ENCODE measurements at regions not wholly inside any gene's neighbourhood (a gene's known extent, or its start where the extent isn't known, plus 50 kb on each side); places are given as distances from the start of the nearest gene placed in this dataset.

- Histone ChIP-seq H3K79me2 (ENCODE audit: low read depth) (no peaks in the 10 kb centered on the region), H3K27me3 (ENCODE audit: insufficient read depth, low read depth) (peaks cover 86% of the 10 kb centered on the region), H3K9me2 (ENCODE audit: insufficient read depth) (no peaks in the 10 kb centered on the region), H3F3A (ENCODE audit: insufficient read depth, low read depth) (no peaks in the 10 kb centered on the region), H3K4me1 (replicated peaks; ENCODE audit: insufficient read depth) (no peaks in the 10 kb centered on the region), H3K9me3 (ENCODE audit: insufficient read depth, low read depth) (no peaks in the 10 kb centered on the region), H3K4me2 (no peak overlapping the region), H4K20me1 (ENCODE audit: insufficient read depth) (no peaks in the 10 kb centered on the region), H3K4me3 (no peak overlapping the region), H3K27ac (no peak overlapping the region), H2AFZ (no peak overlapping the region), H3K36me3 (ENCODE audit: low read depth) (no peaks in the 10 kb centered on the region)
- no peak for DNase-seq
- ChIA-PET CTCF (no interaction called here), POLR2A (ENCODE audit: unreplicated experiment) (no interaction called here)
- TF ChIP-seq EZH2 (IDR thresholded peaks at IDR 0.05; ENCODE audit: low read depth), result no peak
- TF ChIP-seq, protein P1, sequence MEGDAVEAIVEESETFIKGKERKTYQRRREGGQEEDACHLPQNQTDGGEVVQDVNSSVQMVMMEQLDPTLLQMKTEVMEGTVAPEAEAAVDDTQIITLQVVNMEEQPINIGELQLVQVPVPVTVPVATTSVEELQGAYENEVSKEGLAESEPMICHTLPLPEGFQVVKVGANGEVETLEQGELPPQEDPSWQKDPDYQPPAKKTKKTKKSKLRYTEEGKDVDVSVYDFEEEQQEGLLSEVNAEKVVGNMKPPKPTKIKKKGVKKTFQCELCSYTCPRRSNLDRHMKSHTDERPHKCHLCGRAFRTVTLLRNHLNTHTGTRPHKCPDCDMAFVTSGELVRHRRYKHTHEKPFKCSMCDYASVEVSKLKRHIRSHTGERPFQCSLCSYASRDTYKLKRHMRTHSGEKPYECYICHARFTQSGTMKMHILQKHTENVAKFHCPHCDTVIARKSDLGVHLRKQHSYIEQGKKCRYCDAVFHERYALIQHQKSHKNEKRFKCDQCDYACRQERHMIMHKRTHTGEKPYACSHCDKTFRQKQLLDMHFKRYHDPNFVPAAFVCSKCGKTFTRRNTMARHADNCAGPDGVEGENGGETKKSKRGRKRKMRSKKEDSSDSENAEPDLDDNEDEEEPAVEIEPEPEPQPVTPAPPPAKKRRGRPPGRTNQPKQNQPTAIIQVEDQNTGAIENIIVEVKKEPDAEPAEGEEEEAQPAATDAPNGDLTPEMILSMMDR (conservative IDR thresholded peaks at IDR 0.05), result no peak
- no TSS peak for BruUV-seq (replicated peaks)
- intact Hi-C loops (cut with micrococcal nuclease; ENCODE audit: unreplicated experiment), result no loop called here
These were observed 117.7 kb upstream of the PODXL start for GRCh38 chr7:131674131-131674530.

DNA sequence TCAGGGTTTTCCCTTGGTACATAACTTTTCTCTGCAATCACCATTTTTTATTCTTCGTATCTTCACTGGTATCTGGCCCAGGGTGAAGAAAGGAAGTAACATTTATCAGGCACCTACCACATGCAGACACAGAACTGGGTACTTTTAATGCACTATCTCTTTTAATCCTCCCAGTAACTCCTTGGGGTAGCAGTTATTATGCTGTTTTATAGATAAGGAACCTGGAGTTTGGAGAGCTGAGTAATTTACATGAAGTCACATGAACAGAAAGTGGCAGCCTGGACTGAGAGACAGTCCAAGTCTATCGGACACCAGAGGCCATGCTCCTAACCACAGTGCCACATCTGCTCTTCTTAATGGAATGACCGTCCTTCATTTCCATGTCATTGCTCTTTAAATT is 117.1 kb upstream of the PODXL start:
- CTCF ChIA-PET, result no interaction called here

DNA sequence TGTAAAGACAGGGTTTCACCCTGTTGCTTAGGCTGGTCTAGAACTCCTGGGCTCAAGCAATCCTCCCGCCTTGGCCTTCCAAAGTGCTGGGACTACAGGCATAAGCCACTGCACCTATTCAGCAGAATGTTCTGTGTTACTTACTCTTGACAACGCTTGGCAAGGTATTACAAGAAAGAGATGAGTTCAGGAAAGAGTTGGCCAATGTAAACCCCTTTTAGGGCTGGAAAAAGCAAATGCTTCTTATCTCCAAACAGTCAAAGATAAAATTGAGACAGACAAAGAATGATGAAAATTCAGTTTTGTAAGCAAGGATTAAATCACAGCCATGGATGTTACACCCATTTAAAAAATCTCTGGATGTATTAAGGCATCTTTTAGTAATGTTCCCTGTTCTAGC is 114.0 kb upstream of the PODXL start:
- ChIA-PET POLR2A (ENCODE audit: unreplicated experiment) (no interaction called here), CTCF (no interaction called here)
- BruUV-seq (replicated peaks), result no TSS peak
- Histone ChIP-seq H3K9me3 (ENCODE audit: insufficient read depth, low read depth) (no peaks in the 10 kb centered on the region), H3F3A (ENCODE audit: insufficient read depth, low read depth) (no peaks in the 10 kb centered on the region), H4K20me1 (ENCODE audit: insufficient read depth) (no peaks in the 10 kb centered on the region), H3K79me2 (ENCODE audit: low read depth) (no peaks in the 10 kb centered on the region), H3K4me1 (replicated peaks; ENCODE audit: insufficient read depth) (no peaks in the 10 kb centered on the region), H3K36me3 (ENCODE audit: low read depth) (no peaks in the 10 kb centered on the region), H3K4me2 (no peak overlapping the region), H3K27ac (no peak overlapping the region), H3K9me2 (ENCODE audit: insufficient read depth) (no peaks in the 10 kb centered on the region), H2AFZ (no peak overlapping the region), H3K27me3 (ENCODE audit: insufficient read depth, low read depth) (peaks cover 90% of the 10 kb centered on the region), H3K4me3 (no peak overlapping the region)
- TF ChIP-seq, protein P1 (conservative IDR thresholded peaks at IDR 0.05), result no peak
- TF ChIP-seq EZH2 (IDR thresholded peaks at IDR 0.05; ENCODE audit: low read depth), result no peak
- DNase-seq, result no peak
- intact Hi-C loops (cut with micrococcal nuclease; ENCODE audit: unreplicated experiment), result no loop called here

More for the DNA sequence above, 117.1 kb upstream of the PODXL start:
- no peak for DNase-seq
- POLR2A ChIA-PET (ENCODE audit: unreplicated experiment), result no interaction called here
- H4K20me1 ChIP-seq (ENCODE audit: insufficient read depth), result no peaks in the 10 kb centered on the region
- H3K27ac ChIP-seq, result no peak overlapping the region
- no peak overlapping the region for H2AFZ ChIP-seq
- H3K4me1 ChIP-seq (replicated peaks; ENCODE audit: insufficient read depth), result no peaks in the 10 kb centered on the region
- intact Hi-C loops (cut with micrococcal nuclease; ENCODE audit: unreplicated experiment), result no loop called here
- H3K36me3 ChIP-seq (ENCODE audit: low read depth), result no peaks in the 10 kb centered on the region
- no peak overlapping the region for H3K4me3 ChIP-seq
- no peaks in the 10 kb centered on the region for H3K9me2 ChIP-seq (ENCODE audit: insufficient read depth)
- H3F3A ChIP-seq (ENCODE audit: insufficient read depth, low read depth), result no peaks in the 10 kb centered on the region
- H3K27me3 ChIP-seq (ENCODE audit: insufficient read depth, low read depth), result peaks cover 86% of the 10 kb centered on the region
- H3K4me2 ChIP-seq, result no peak overlapping the region
- no TSS peak for BruUV-seq (replicated peaks)
- H3K79me2 ChIP-seq (ENCODE audit: low read depth), result no peaks in the 10 kb centered on the region
- H3K9me3 ChIP-seq (ENCODE audit: insufficient read depth, low read depth), result no peaks in the 10 kb centered on the region
- no peak for TF ChIP-seq EZH2 (IDR thresholded peaks at IDR 0.05; ENCODE audit: low read depth)
- TF ChIP-seq, protein P1 (conservative IDR thresholded peaks at IDR 0.05), result no peak
